HCT116 (cell line): ENCODE measurements at regions not wholly inside any gene's neighbourhood (a gene's known extent, or its start where the extent isn't known, plus 50 kb on each side); places are given as distances from the start of the nearest gene placed in this dataset.

Experiments
- CTCF ChIP-seq, 3 experiments: fragments of 200-600 bp in 1 of 3; sonication (generic) in 1 of 3; IDR thresholded peaks in 2 of 3; conservative IDR thresholded peaks in 1 of 3; 2 replicates each; pipeline ENCODE4 v1.5.1; 2012 to 2017; ENCODE audit warnings: low read depth in 2 of 3, low read length in 2 of 3, antibody characterized with exemption in 1 of 3, borderline replicate concordance in 1 of 3, control low read depth in 1 of 3, mild to moderate bottlenecking in 1 of 3, mixed read lengths in 1 of 3, mixed run types in 1 of 3, moderate library complexity in 1 of 3; ENCODE audit not compliant: insufficient read depth in 1 of 3
- ELF1 ChIP-seq: IDR thresholded peaks from 2 replicates; pipeline ENCODE4 v1.6.1; 2012; ENCODE audit warnings: low read depth, borderline replicate concordance
- EZH2 ChIP-seq: fragments of 200-600 bp; sonication (generic); IDR thresholded peaks from 2 replicates; pipeline ENCODE4 v1.6.1; 2017; ENCODE audit warnings: antibody characterized with exemption, mixed run types
- EZH2phosphoT487 ChIP-seq: fragments of 200-600 bp; IDR thresholded peaks from 2 replicates; pipeline ENCODE4 v1.6.1; 2018; ENCODE audit warnings: antibody characterized with exemption, borderline replicate concordance
- JUND ChIP-seq: IDR thresholded peaks from 2 replicates; pipeline ENCODE4 v1.6.1; 2012
- POLR2A ChIP-seq: IDR thresholded peaks from 2 replicates; pipeline ENCODE4 v1.7.0; 2011; ENCODE audit warnings: borderline replicate concordance; ENCODE audit not compliant: insufficient read depth, insufficient read length; ENCODE audit errors: extremely low read depth
- POLR2AphosphoS5 ChIP-seq: IDR thresholded peaks from 2 replicates; pipeline ENCODE4 v1.6.1; 2011; ENCODE audit warnings: mild to moderate bottlenecking, low read depth, low read length, moderate library complexity
- YY1 ChIP-seq: IDR thresholded peaks from 2 replicates; pipeline ENCODE4 v1.6.1; 2011; ENCODE audit warnings: low read length, low read depth, moderate library complexity, mild to moderate bottlenecking; ENCODE audit not compliant: insufficient replicate concordance; ENCODE audit errors: extremely low read depth
- ZFX ChIP-seq: fragments of 450-650 bp; IDR thresholded peaks from 2 replicates; pipeline ENCODE4 v1.6.1; 2017
- TF ChIP-seq, protein P1 (sequence below): IDR thresholded peaks from 2 replicates; pipeline ENCODE4 v1.6.1; 2012

DNA sequence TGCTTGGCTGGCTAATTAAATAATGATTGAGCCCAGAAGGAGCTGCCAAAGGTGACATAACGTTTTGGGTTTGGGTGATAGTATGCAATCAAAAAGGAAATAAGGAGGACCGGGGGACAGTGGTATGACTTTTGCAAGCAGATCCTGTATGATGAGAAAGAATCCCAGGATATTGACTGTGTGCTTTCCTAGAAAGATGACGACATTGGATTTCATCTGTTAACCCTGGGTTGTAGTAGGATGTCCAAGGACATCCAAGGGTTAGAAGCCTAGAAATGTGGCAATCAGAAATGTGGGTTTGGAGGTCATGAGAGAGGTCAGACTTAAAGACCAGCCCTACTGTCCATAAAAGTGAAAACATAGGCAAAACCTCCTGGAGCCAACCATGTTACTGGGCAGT lies 50.3 kb upstream of the HMHB1 start:
- TF ChIP-seq POLR2A (no peak), JUND (no peak), ZFX (no peak), CTCF (IDR thresholded peaks at IDR 0.05 in 2 of 3, conservative IDR thresholded peaks at IDR 0.05 in 1 of 3; ENCODE audit: borderline replicate concordance in 1 of 3, insufficient read depth in 1 of 3, low read depth in 2 of 3, low read length in 2 of 3) (no peak), EZH2phosphoT487 (no peak), YY1 (no peak), POLR2AphosphoS5 (no peak), EZH2 (no peak), ELF1 (no peak)
- TF ChIP-seq, protein P1, sequence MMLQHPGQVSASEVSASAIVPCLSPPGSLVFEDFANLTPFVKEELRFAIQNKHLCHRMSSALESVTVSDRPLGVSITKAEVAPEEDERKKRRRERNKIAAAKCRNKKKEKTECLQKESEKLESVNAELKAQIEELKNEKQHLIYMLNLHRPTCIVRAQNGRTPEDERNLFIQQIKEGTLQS, result no peak
